Mammary epithelial cell (primary cell): ENCODE measurements at regions not wholly inside any gene's neighbourhood (a gene's known extent, or its start where the extent isn't known, plus 50 kb on each side); places are given as distances from the start of the nearest gene placed in this dataset.

Experiments
- EZH2 ChIP-seq: IDR thresholded peaks from 2 replicates; pipeline ENCODE4 v1.6.1; 2012; ENCODE audit warnings: low read length, inconsistent platforms, borderline replicate concordance
- TF ChIP-seq, protein P1 (sequence below), 2 donors: IDR thresholded peaks in 1 of 2; conservative IDR thresholded peaks in 1 of 2; 2 replicates each; pipeline ENCODE4 v1.5.1; 2011 to 2012; ENCODE audit warnings: inconsistent platforms in 2 of 2, low read length in 2 of 2, mild to moderate bottlenecking in 2 of 2, control low read depth in 1 of 2, low read depth in 1 of 2; ENCODE audit not compliant: insufficient read depth in 1 of 2; ENCODE audit errors: extremely low read depth in 1 of 2

DNA sequence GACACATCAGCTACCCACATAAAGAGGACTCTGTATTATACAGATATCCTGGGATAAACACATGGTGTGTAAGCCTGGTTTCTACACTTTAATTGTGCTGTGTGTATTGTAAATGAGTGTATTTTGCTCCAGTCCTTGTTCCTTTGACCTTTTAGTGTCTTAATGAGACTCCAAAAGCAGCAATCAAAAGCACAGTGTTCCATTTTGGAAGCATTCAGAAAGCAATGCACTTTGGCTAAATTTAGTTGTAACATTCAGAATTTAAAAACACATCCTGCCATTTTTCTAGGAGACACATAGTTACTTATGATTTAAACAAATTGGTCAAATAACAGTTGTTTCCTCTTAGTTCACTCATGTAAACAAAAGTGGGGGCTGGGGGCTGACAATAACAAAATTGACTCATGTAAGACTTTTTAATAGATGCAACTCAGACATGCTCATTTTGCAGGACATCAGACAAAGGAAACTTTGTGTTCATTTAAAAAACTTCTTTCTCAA, 122.2 kb downstream of the GPR37 start:
- TF ChIP-seq, protein P1, sequence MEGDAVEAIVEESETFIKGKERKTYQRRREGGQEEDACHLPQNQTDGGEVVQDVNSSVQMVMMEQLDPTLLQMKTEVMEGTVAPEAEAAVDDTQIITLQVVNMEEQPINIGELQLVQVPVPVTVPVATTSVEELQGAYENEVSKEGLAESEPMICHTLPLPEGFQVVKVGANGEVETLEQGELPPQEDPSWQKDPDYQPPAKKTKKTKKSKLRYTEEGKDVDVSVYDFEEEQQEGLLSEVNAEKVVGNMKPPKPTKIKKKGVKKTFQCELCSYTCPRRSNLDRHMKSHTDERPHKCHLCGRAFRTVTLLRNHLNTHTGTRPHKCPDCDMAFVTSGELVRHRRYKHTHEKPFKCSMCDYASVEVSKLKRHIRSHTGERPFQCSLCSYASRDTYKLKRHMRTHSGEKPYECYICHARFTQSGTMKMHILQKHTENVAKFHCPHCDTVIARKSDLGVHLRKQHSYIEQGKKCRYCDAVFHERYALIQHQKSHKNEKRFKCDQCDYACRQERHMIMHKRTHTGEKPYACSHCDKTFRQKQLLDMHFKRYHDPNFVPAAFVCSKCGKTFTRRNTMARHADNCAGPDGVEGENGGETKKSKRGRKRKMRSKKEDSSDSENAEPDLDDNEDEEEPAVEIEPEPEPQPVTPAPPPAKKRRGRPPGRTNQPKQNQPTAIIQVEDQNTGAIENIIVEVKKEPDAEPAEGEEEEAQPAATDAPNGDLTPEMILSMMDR (conservative IDR thresholded peaks at IDR 0.05 in 1 of 2, IDR thresholded peaks at IDR 0.05 in 1 of 2; ENCODE audit: extremely low read depth in 1 of 2, insufficient read depth in 1 of 2, low read depth in 1 of 2, low read length in 2 of 2) = no peak
- TF ChIP-seq EZH2 = no peak
